GM18870 (cell line): ENCODE measurements at regions not wholly inside any gene's neighbourhood (a gene's known extent, or its start where the extent isn't known, plus 50 kb on each side); places are given as distances from the start of the nearest gene placed in this dataset.

Source experiments
- ATAC-seq: cut with Tn5 transposase; IDR thresholded peaks from one replicate; pipeline ENCODE4 v1.9.1; 2021; ENCODE audit warnings: moderate library complexity; ENCODE audit not compliant: unreplicated experiment

DNA sequence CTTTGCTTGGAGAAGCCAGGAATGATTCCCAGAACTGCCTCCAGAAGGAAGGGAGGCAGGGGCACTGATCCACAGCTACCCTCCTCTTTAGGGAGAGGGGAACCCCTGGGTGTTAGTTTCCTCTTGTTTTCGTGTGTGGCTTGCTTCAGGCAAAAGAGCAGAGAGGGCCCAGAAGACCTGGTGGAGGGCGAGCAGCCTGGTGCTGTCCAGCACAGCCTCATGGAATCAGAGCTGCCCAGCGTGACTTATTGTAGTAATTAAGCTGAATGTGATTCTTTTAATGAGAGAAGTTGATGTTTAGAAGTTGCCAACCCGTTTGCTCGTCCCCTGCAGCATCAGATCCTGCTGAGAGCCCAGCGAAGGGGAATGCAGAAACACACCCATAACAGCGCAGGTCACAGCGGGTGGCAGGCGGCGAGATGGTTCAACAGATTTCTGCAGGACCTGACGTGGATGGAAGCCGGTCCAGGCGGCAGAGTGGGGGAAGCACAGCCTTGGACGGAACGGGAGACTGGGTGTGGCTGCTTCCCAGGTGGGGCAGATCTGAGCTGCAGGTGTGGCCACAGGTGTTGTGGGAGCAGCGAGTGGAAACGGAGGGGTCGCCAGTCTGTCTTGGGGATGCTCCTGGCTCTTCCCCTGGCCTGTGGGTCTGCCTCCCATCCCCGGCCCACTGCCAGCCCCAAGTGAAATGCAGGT is 53.7 kb upstream of the SHH start:
- ATAC-seq = no peak

DNA sequence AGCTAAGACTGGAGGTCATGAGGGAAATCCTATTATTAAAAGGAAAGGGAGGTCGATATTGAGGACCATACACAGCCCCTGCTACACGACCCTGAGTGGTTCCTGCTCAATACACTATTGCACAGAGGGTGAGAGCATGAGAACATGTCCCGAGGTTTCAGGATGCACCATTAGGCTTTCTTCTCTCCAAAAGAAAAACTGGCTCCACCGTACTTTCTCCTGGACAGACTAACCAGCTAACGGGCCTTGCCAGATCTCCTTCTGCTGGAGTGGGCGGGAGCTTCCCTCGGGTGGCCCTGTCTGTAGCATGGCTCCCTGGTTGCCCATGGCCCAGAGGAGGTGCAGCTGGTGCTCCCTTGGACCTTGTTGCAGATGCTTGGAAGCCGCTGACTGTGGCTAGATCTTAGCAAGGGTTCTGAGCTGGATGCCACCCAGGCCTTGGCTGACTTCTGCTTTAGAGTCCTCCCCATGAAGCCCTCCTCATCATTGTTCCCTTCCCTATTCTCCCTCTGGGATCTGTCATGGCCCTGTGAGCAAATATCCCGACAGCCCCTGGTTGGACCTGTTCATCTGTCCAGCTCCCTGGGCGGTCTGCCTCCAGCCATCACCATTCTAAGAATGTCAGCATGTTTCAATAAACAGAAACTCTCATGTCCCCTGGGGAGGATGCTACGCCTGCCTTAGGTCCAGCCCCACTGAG is 52.9 kb upstream of the SHH start:
- no peak for ATAC-seq

GRCh38 chr7:155864271-155864985 is 52.2 kb upstream of the SHH start:
- no peak for ATAC-seq

DNA sequence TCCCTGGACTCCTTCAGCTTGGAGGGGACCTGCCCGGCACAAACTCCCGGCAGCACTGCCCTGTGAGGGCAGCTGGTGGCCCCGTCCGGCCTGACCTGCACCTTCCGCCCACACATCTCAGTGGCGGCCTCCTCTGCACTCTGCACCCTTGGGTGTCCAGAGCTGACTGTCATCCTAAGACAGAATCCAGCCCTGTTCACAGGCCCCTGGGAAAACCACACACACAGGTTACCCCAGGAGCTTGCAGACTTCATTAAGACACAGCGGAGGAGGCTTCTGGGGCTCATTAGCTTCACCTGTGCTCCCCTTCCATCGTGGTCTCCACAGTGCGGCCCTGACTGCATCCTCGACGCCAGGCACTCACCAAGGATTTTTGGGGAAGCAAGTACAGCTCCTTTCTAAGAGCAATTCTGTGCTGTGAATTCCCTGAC is 51.5 kb upstream of the SHH start:
- ATAC-seq = no peak

- no peak for ATAC-seq
Measured at GRCh38 chr7:155862123-155862892, 50.0 kb upstream of the SHH start.
